ENCODE measurements at regions not wholly inside any gene's neighbourhood (a gene's known extent, or its start where the extent isn't known, plus 50 kb on each side); places are given as distances from the start of the nearest gene placed in this dataset.
"Not testable (repeated sequence)": the region's sequence is repeated elsewhere in the genome, so short reads cannot be mapped to it uniquely, and the experiment has no call there.

DNA sequence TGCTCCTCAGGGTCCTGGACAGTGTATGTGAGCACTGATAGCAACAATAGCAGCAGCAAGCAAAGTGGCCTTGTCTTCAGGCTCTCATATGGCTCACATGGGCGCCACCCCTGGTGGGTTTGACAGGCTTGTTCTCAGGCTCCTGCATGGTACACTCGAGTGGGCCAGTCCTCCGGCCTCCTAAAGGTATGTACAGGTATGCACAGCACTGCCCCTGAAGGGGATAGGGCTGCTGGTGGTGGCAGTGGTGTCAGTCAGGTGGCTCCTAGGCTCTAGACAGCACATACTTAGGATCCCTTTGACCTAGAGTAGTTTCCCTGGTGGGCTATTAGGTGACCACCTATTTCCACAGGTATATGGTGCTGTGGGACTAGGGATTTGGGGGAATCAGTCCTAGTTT lies 79.8 kb downstream of the LGALS9B start:
- DNase-seq = not testable (repeated sequence)

DNA sequence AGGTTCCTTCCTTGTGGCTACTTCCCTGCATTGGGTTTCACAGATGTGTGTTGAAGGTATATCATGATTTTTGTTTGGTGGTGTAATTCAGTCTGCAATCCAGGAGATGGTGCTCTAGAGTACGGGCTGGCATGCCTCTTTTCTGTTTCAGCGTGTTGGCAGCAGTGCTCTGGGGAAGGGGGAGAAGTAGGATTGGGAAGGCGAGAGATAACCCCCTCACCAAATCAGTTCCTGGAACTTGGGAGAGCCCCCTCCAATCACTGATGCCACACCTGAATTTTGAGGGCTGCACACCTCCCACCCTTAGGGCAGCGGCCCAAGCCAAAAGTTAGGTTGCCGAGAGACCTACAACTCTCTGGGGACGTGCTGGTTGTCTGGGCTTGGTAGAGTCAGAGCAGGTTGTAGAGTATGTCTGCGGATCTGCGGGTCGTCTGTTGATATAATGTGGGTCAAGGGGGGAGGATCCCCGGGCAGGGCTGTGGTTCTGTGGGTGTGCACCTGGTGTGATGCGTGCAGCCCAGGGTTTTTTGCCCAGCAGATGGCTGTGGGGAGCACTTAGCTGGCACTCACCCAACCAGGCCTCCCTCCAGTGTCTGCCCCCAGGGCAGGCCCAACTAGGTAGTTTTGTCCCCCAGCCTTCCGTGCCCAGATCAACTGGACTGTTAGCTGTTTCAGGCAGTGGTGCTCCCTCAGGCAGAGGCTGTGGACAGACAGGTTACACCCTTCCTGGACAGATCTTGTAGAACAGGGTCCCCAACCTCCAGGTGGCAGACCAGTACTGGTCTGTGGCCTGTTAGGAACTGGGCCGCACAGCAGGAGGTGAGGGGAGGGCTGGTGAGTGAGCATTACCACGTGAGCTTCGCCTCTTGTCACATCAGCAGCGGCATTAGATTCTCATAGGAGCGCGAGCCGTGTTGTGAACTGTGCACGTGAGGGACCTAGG lies 85.7 kb downstream of the LGALS9B start:
- peak; percentile 25 for DNase-seq

DNA sequence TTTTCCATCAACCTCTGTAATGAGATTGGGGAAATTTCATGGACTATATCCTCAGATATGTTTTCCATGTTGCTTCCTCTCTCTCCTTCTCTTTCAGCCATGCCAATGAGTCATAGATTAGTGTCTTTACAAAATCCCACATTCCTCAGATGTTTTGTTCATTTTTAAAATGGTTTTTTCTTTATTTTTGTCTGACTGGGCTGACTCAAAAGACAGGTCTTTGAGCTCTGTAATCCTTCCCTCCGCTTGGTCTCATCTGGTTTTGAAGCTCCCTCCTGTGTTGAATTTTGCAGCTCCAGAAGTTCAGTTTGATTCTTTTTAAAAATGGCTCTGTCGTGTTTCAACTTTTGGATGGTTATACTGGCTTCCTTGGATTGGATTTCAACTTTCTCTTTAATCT lies 86.7 kb downstream of the LGALS9B start:
- DNase-seq = not testable (repeated sequence)

DNA sequence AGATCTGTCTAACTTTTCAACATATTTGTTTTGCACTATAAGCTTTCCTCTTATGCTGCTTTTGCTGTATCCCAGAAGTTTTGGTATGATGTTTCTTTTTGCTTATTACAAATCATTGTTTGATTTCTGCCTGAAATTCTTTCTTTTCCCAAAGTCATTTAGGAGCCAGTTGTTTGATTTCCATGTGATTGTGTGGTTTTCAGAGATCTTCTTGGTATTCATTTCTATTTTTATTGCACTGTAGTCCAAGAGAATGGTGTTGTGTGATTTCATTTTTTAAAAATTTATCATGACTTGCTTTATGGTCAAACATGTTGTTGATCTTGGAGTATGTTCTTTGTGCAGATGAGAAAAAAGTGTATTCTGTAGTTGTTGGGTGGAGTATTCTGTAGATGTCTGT lies 88.1 kb downstream of the LGALS9B start:
- not testable (repeated sequence) for DNase-seq

DNA sequence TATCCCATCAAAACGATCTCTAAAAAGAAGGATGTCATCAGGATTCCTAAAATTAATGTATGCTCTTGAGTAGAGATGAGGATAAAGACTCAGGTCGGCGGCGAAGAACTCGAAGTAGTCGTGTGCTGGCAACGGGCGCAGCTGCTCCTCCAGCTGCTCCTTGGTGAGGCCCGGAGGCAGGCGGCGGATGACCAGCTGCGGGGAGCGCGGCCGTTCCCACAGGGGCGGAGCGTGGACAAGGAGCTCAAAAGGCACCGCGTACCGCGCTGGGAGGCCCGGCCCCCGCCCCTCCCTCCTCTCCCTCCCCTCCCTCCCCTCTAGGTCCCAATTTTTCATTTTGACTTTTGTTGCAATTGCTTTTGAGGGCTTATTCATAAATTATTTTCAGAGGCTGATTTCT lies 90.7 kb downstream of the LGALS9B start:
- DNase-seq = not testable (repeated sequence)

DNA sequence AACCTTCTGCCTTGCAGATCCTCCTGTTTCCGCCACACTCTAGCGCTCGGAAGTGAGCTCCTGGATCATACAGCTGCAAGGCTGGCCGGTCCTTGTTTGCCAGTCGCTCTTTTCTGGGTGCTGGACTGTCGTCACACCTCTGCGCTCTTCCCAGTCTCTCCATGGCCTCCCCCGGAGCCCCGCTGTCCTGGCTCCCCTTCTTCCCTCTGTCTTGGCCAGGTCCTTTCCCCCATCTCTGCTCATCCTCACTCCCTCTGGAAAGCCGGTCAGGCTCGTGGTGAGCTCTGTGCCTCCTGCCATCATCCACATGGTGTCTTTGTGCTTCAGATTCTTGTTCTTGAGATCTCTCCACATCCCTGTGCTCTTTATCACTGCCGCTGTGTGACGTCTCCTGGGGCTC lies 91.6 kb downstream of the LGALS9B start:
- not testable (repeated sequence) for DNase-seq
